NCI-H748 (cell line): ENCODE measurements at regions not wholly inside any gene's neighbourhood (a gene's known extent, or its start where the extent isn't known, plus 50 kb on each side); places are given as distances from the start of the nearest gene placed in this dataset.
"Not testable (repeated sequence)": the region's sequence is repeated elsewhere in the genome, so short reads cannot be mapped to it uniquely, and the experiment has no call there.

Experiments used
- DNase-seq: peaks from one replicate; lab custom pipeline; 2025; ENCODE audit not compliant: unreplicated experiment; lab: John Stamatoyannopoulos, UW

GRCh38 chr12:77229640-77230442, 164.5 kb upstream of the E2F7 start:
- no peak for DNase-seq

- DNase-seq: no peak
Observed at GRCh38 chr12:77228376-77228775, 163.0 kb upstream of the E2F7 start.

GRCh38 chr12:77226368-77226767, 161.0 kb upstream of the E2F7 start:
- no peak for DNase-seq

GRCh38 chr12:77225373-77225772, 160.0 kb upstream of the E2F7 start:
- no peak for DNase-seq

GRCh38 chr12:77224346-77224745, 159.0 kb upstream of the E2F7 start:
- DNase-seq: no peak

GRCh38 chr12:77222336-77222735, 157.0 kb upstream of the E2F7 start:
- no peak for DNase-seq

- DNase-seq: no peak
Observed at GRCh38 chr12:77220586-77220985, 155.2 kb upstream of the E2F7 start.

- no peak for DNase-seq
Observed at GRCh38 chr12:77218278-77218677, 152.9 kb upstream of the E2F7 start.

GRCh38 chr12:77216136-77216535, 150.8 kb upstream of the E2F7 start:
- not testable (repeated sequence) for DNase-seq

- no peak for DNase-seq
Observed at GRCh38 chr12:77214136-77214535, 148.8 kb upstream of the E2F7 start.

- DNase-seq: no peak
Observed at GRCh38 chr12:77213319-77213718, 147.9 kb upstream of the E2F7 start.

GRCh38 chr12:77210724-77211123, 145.4 kb upstream of the E2F7 start:
- DNase-seq: no peak

- DNase-seq: peak; percentile 38
Observed at GRCh38 chr12:77204083-77204482, 138.7 kb upstream of the E2F7 start.

- no peak for DNase-seq
Observed at GRCh38 chr12:77202457-77203060, 137.2 kb upstream of the E2F7 start.

GRCh38 chr12:77189901-77190416, 124.6 kb upstream of the E2F7 start:
- DNase-seq: no peak

- DNase-seq: no peak
Observed at GRCh38 chr12:77189458-77189857, 124.1 kb upstream of the E2F7 start.

- DNase-seq: peak; percentile 72
Observed at GRCh38 chr12:77179515-77179914, 114.1 kb upstream of the E2F7 start.

- DNase-seq: no peak
Observed at GRCh38 chr12:77167801-77168200, 102.4 kb upstream of the E2F7 start.

- DNase-seq: no peak
Observed at GRCh38 chr12:77166696-77167095, 101.3 kb upstream of the E2F7 start.

- DNase-seq: peak; percentile 67
Observed at GRCh38 chr12:77163074-77164038, 98.0 kb upstream of the E2F7 start.

- DNase-seq: peak; percentile 25
Observed at GRCh38 chr12:77161944-77162343, 96.6 kb upstream of the E2F7 start.
